COLO668 (cell line): ENCODE measurements at regions not wholly inside any gene's neighbourhood (a gene's known extent, or its start where the extent isn't known, plus 50 kb on each side); places are given as distances from the start of the nearest gene placed in this dataset.
A peak's percentile ranks its signal among the peaks of the same experiment; 100 is the strongest.
"Not testable (repeated sequence)": the region's sequence is repeated elsewhere in the genome, so short reads cannot be mapped to it uniquely, and the experiment has no call there.

Experiments
- DNase-seq: peaks from one replicate; lab custom pipeline; 2025; ENCODE audit not compliant: unreplicated experiment; lab: John Stamatoyannopoulos, UW

- not testable (repeated sequence) for DNase-seq
Observed at GRCh38 chr18:12179029-12179428, 75.1 kb upstream of the CIDEA start.

DNA sequence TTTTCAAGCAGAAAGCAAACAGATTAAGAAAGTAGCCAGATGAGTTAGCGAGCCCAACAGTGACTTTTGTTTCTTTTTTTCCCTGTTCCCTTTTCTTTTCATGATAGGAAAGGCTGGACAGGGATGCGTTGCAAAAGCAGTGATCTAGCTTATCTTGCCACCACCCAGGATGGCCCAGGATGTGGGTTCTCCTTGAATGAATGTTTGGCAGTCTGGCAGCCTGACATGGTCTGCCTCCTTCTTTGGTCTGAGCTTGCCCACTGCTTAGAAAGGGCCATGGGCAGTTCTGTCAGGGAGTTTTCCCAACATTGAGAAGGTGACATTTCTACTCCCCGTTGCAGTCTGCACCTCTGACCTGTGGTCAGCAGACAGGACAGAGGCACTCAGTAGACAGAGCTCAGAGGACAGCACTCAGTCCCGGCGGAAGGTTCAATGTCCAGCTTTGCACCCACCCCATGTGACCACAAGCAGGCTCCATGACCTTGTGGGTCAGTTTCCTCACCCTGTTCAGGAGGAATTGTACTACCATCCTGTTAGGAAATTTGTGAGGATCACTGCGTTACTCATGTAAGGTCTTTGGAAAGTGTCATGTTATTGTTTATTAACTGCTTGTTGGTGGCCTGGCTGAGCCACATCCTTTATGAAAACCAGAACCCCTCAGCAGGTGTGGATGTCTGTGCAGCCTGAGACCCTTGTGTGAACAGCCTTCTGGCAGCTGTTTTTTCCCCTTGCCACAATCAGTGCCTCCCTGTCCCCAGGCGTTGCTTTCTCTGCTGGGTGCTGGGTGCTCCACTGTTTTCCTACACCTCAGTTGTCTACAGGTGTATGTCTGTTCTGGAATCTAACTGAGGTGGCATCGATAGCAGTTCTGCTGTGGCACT lies 74.2 kb upstream of the CIDEA start:
- DNase-seq, result not testable (repeated sequence)

DNA sequence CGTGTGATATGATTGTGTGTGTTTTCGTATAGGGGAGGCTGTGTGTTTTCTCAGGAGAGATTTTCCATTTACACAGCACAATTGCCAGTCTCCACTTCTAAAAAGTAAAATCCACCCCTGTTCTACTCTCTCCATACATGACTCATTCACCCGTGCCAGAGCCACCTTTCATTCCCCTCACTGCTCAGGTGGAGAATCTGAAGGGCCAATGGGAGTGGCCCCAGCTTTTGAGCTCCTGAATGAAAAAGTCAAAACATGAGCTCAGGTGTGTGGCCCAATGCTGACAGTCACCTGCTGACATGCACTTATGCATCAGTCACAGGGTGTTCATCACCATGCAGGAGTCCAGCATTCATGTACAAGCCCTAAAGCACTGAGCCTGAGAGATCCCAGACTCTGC lies 55.4 kb upstream of the CIDEA start:
- DNase-seq, result peak; percentile 9

DNA sequence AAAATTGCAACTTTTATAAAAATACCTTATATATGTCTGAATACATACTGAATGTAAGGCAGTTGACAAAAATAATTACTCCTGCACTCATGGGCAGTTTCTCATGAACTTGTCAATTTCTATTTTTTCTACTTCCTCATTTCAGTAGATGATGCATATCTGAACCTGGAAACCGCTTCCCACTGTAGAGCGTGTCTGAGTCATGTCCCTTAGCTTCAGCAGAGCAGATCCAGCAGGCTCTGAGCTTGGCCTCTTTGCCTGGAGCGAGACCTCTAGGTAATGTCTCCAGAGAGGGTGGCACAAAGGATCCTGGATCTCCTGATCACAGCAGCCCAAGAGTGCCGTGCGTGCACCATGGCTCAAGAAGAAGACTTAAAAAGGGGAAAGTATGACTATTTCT lies 54.0 kb upstream of the CIDEA start:
- DNase-seq, result not testable (repeated sequence)
